ENCODE measurements at regions not wholly inside any gene's neighbourhood (a gene's known extent, or its start where the extent isn't known, plus 50 kb on each side); places are given as distances from the start of the nearest gene placed in this dataset.

GRCh38 chr2:147420947-147421675 lies 423.7 kb upstream of the ACVR2A start:
- ChIA-PET CTCF (no interaction called here), POLR2A (no interaction called here)
- in situ Hi-C loops (cut with HindIII; ENCODE audit: low pct_unique_long_range_greater_than_20kb, low sequenced_read_pairs) = no loop called here
- no peak for TF ChIP-seq POLR2AphosphoS5 (IDR thresholded peaks at IDR 0.05; ENCODE audit: low read depth, low read length)
- no peak for TF ChIP-seq REST (IDR thresholded peaks at IDR 0.05; ENCODE audit: insufficient read depth in 1 of 2, low read depth in 2 of 2, low read length in 1 of 2)
- no peak for TF ChIP-seq TCF7L2 (IDR thresholded peaks at IDR 0.05; ENCODE audit: low read depth, low read length)
- no peak for TF ChIP-seq SIN3A (IDR thresholded peaks at IDR 0.05; ENCODE audit: borderline replicate concordance, insufficient read depth, low read depth, low read length)
- no peak for TF ChIP-seq CTCF (IDR thresholded peaks at IDR 0.05)
- ATAC-seq (no peak), DNase-seq (ENCODE audit: low read depth, low spot score) (no peak)
- Histone ChIP-seq H3K27me3 (ENCODE audit: control insufficient read depth, insufficient read depth, low read length) (no peaks in the 10 kb centered on the region), H3K9me3 (ENCODE audit: control insufficient read depth, insufficient read depth, low read depth, low read length) (no peaks in the 10 kb centered on the region), H3K27ac (ENCODE audit: low read length) (no peak overlapping the region), H3K36me3 (ENCODE audit: control insufficient read depth, insufficient read depth, low read length) (no peaks in the 10 kb centered on the region), H3K4me1 (ENCODE audit: control insufficient read depth, insufficient read depth, low read length) (no peaks in the 10 kb centered on the region), H3K4me3 (ENCODE audit: low read depth in 2 of 2, low read length in 2 of 2) (no peak overlapping the region)
- intact Hi-C loops (cut with micrococcal nuclease; ENCODE audit: unreplicated experiment) = no loop called here
- no TSS peak for BruUV-seq (replicated peaks)

DNA sequence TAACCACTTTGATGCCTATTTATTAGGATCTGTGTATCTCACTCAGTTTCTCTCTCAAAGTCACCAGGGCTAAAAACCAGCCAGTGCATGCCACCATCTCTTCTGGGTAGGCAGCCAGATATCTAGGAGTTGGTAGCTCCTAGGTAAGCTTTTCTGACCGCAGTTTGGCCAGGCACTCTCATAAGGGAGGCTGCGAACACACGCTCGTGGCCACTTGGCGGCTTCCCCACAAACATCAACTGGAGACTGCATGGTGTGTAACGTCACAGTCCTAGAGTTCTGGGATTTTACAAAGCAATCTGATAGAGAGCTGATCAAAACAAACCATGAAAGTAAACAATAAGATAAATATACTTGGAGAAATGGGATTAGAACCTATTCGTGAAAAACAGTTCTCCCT lies 424.3 kb upstream of the ACVR2A start:
- DNase-seq (ENCODE audit: low read depth, low spot score) (no peak), ATAC-seq (no peak)
- H3K27me3 ChIP-seq (ENCODE audit: control insufficient read depth, insufficient read depth, low read length) = no peaks in the 10 kb centered on the region
- intact Hi-C loops (cut with micrococcal nuclease; ENCODE audit: unreplicated experiment) = no loop called here
- H3K9me3 ChIP-seq (ENCODE audit: control insufficient read depth, insufficient read depth, low read depth, low read length) = no peaks in the 10 kb centered on the region
- CTCF ChIA-PET = no interaction called here
- POLR2A ChIA-PET = no interaction called here
- TF ChIP-seq SIN3A (IDR thresholded peaks at IDR 0.05; ENCODE audit: borderline replicate concordance, insufficient read depth, low read depth, low read length) (no peak), POLR2AphosphoS5 (IDR thresholded peaks at IDR 0.05; ENCODE audit: low read depth, low read length) (no peak), CTCF (IDR thresholded peaks at IDR 0.05) (no peak), REST (IDR thresholded peaks at IDR 0.05; ENCODE audit: insufficient read depth in 1 of 2, low read depth in 2 of 2, low read length in 1 of 2) (no peak), TCF7L2 (IDR thresholded peaks at IDR 0.05; ENCODE audit: low read depth, low read length) (no peak)
- H3K4me3 ChIP-seq (ENCODE audit: low read depth in 2 of 2, low read length in 2 of 2) = no peak overlapping the region
- no TSS peak for BruUV-seq (replicated peaks)
- in situ Hi-C loops (cut with HindIII; ENCODE audit: low pct_unique_long_range_greater_than_20kb, low sequenced_read_pairs) = no loop called here
- no peaks in the 10 kb centered on the region for H3K36me3 ChIP-seq (ENCODE audit: control insufficient read depth, insufficient read depth, low read length)
- no peaks in the 10 kb centered on the region for H3K4me1 ChIP-seq (ENCODE audit: control insufficient read depth, insufficient read depth, low read length)
- no peak overlapping the region for H3K27ac ChIP-seq (ENCODE audit: low read length)
